Testis (tissue), 2 donors: ENCODE measurements at regions not wholly inside any gene's neighbourhood (a gene's known extent, or its start where the extent isn't known, plus 50 kb on each side); places are given as distances from the start of the nearest gene placed in this dataset.

Source experiments
- POLR2A ChIP-seq: fragments of 450-650 bp; IDR thresholded peaks from one replicate; pipeline ENCODE4 v1.6.1; 2017; ENCODE audit warnings: antibody characterized with exemption, mild to moderate bottlenecking, moderate library complexity
- TF ChIP-seq, protein P1 (sequence below), 3 experiments: fragments of 450-650 bp in 2 of 3; fragments of 200-600 bp in 1 of 3; sonication (generic) in 1 of 3; IDR thresholded peaks; one replicate each; pipeline ENCODE4 v1.5.1; 2016 to 2019; ENCODE audit warnings: antibody characterized with exemption in 3 of 3, mild to moderate bottlenecking in 2 of 3, moderate library complexity in 1 of 3

DNA sequence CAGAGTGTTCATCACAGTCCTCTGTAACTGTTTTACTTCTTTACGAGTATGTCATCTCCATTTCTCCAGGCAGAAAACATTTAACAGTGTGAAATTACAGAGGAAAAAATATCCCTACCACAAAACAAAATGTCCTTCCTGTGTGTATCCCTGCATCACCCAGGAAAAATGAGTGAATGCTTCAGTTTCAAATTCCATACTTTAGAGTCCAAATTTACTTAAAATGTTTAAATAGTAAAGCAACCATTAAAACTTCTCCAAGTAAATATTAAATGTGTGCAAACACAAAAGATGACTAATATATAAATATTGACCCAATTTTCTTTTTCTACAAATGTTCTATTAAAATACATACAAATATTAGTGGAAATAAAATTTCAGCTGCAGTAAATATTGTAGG, 1016.6 kb upstream of the PCDH20 start:
- TF ChIP-seq, protein P1, sequence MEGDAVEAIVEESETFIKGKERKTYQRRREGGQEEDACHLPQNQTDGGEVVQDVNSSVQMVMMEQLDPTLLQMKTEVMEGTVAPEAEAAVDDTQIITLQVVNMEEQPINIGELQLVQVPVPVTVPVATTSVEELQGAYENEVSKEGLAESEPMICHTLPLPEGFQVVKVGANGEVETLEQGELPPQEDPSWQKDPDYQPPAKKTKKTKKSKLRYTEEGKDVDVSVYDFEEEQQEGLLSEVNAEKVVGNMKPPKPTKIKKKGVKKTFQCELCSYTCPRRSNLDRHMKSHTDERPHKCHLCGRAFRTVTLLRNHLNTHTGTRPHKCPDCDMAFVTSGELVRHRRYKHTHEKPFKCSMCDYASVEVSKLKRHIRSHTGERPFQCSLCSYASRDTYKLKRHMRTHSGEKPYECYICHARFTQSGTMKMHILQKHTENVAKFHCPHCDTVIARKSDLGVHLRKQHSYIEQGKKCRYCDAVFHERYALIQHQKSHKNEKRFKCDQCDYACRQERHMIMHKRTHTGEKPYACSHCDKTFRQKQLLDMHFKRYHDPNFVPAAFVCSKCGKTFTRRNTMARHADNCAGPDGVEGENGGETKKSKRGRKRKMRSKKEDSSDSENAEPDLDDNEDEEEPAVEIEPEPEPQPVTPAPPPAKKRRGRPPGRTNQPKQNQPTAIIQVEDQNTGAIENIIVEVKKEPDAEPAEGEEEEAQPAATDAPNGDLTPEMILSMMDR (IDR thresholded peaks at IDR 0.05), result no peak
- no peak for TF ChIP-seq POLR2A
